HepG2 (cell line): ENCODE measurements at regions not wholly inside any gene's neighbourhood (a gene's known extent, or its start where the extent isn't known, plus 50 kb on each side); places are given as distances from the start of the nearest gene placed in this dataset.

Experiments used
- ATAC-seq: fragments of 200-7000 bp; cut with Tn5 transposase; 3 replicates; pipeline ENCODE4 v1.9.1; 2020; ENCODE audit warnings: mild to moderate bottlenecking, moderate library complexity
- BruUV-seq: library from RNA; stranded (reverse); fragments of 400-500 nt; replicated peaks from 2 replicates; lab custom pipeline; 2021; lab: Mats Ljungman, UMichigan
- CTCF ChIA-PET: fragments of 300-600 bp; formaldehyde crosslinking; extraction: SDS; loops from one replicate; lab custom pipeline; 2021; ENCODE audit warnings: low total read pairs, inconsistent platforms, low intra/inter-chr PET ratio; lab: Yijun Ruan, JAX
- POLR2A ChIA-PET: fragments of 350-600 bp; sonication (Branson Sonifier 250); formaldehyde crosslinking; loops from one replicate; lab custom pipeline; 2020; ENCODE audit warnings: antibody characterized with exemption, inconsistent platforms; lab: Yijun Ruan, JAX
- DNase-seq: peaks from one replicate; pipeline ENCODE4 v3.0.0-alpha.2; 2015; ENCODE audit warnings: low spot score
- FAIRE-seq: peaks from 3 replicates; lab custom pipeline; 2011; peaks lifted over from hg19 to GRCh38; lab: Jason Lieb, UNC
- H2AFZ ChIP-seq: one replicate; pipeline ENCODE4 v1.6.1; 2011; ENCODE audit warnings: low read length, inconsistent platforms
- H3K27ac ChIP-seq: fragments of 300-600 bp; 3 replicates; pipeline ENCODE4 v1.8.0; 2011; ENCODE audit warnings: mixed run types, mild to moderate bottlenecking, mixed read lengths, low read length, inconsistent platforms; ENCODE audit not compliant: insufficient read depth; ENCODE audit errors: extremely low read length
- H3K27me3 ChIP-seq, 2 experiments: fragments of 200-600 bp in 1 of 2; 2 replicates in 1 of 2; 3 replicates in 1 of 2; pipeline versions ENCODE4 v1.6.0 to v1.8.0; 2011; ENCODE audit warnings: low read length in 2 of 2, mild to moderate bottlenecking in 2 of 2, moderate library complexity in 2 of 2, inconsistent platforms in 1 of 2; ENCODE audit not compliant: insufficient read depth in 2 of 2, control insufficient read depth in 1 of 2
- H3K36me3 ChIP-seq, 2 experiments: fragments of 200-600 bp in 1 of 2; replicated peaks in 1 of 2; 2 replicates in 1 of 2; 3 replicates in 1 of 2; pipeline versions ENCODE4 v1.5.1 to v1.8.0; 2011; ENCODE audit warnings: low read length in 2 of 2, inconsistent platforms in 1 of 2; ENCODE audit not compliant: insufficient read depth in 2 of 2, control insufficient read depth in 1 of 2
- H3K4me1 ChIP-seq: 2 replicates; pipeline ENCODE4 v1.5.1; 2012; ENCODE audit warnings: low read length, inconsistent platforms; ENCODE audit not compliant: insufficient read depth
- H3K4me2 ChIP-seq: 2 replicates; pipeline ENCODE4 v1.6.0; 2011; ENCODE audit warnings: low read depth, low read length, inconsistent platforms
- H3K4me3 ChIP-seq, 3 experiments: fragments of 200-600 bp in 1 of 3; sonication (generic), shearing (Covaris generic) in 1 of 3; replicated peaks in 1 of 3; 2 replicates each; pipeline ENCODE4 v1.5.1; 2011 to 2016; ENCODE audit warnings: low read length in 3 of 3, inconsistent platforms in 2 of 3, low read depth in 2 of 3, mild to moderate bottlenecking in 2 of 3, control low read depth in 1 of 3, mixed read lengths in 1 of 3; ENCODE audit not compliant: insufficient read depth in 1 of 3
- H3K79me2 ChIP-seq: one replicate; pipeline ENCODE4 v1.6.1; 2011; ENCODE audit warnings: low read length, inconsistent platforms; ENCODE audit not compliant: insufficient read depth
- H3K9ac ChIP-seq: 2 replicates; pipeline ENCODE4 v1.6.0; 2011; ENCODE audit warnings: mild to moderate bottlenecking, low read depth, low read length, inconsistent platforms; ENCODE audit not compliant: insufficient read depth
- H3K9me3 ChIP-seq: 2 replicates; pipeline ENCODE4 v1.5.1; 2012; ENCODE audit warnings: mild to moderate bottlenecking, low read length
- H4K20me1 ChIP-seq: 2 replicates; pipeline ENCODE4 v1.6.0; 2011; ENCODE audit warnings: inconsistent platforms, mild to moderate bottlenecking, low read length, moderate library complexity; ENCODE audit not compliant: insufficient read depth
- ATF3 ChIP-seq: sonication (generic); formaldehyde crosslinking; IDR thresholded peaks from 2 replicates; pipeline ENCODE4 v1.4.0; 2020; ENCODE audit warnings: missing genetic modification reagents
- ATF7-NPFF ChIP-seq: sonication (generic); formaldehyde crosslinking; IDR thresholded peaks from 2 replicates; pipeline ENCODE4 v1.8.1; 2023; ENCODE audit warnings: mild to moderate bottlenecking, low read depth, missing genetic modification reagents, moderate library complexity
- HDAC6 ChIP-seq: fragments of 200-600 bp; sonication (generic); IDR thresholded peaks from 2 replicates; pipeline ENCODE4 v1.7.0; 2017; ENCODE audit warnings: mild to moderate bottlenecking, antibody characterized with exemption, low read length, low read depth
- MYC ChIP-seq: sonication (generic); formaldehyde crosslinking; IDR thresholded peaks from 2 replicates; pipeline ENCODE4 v1.9.0; 2021; ENCODE audit warnings: missing genetic modification reagents, borderline replicate concordance
- NRL ChIP-seq: sonication (generic); formaldehyde crosslinking; IDR thresholded peaks from 2 replicates; pipeline ENCODE4 v1.5.0; 2020; ENCODE audit warnings: missing genetic modification reagents, mild to moderate bottlenecking, moderate library complexity, borderline replicate concordance
- PHF20 ChIP-seq: sonication (generic); formaldehyde crosslinking; IDR thresholded peaks from 2 replicates; pipeline ENCODE4 v1.5.0; 2020; ENCODE audit warnings: mild to moderate bottlenecking, missing genetic modification reagents
- PPARG ChIP-seq: conservative IDR thresholded peaks from 2 replicates; pipeline ENCODE4 v1.6.1; 2016; ENCODE audit warnings: missing biosample characterization, missing genetic modification reagents
- SATB2 ChIP-seq: sonication (generic); formaldehyde crosslinking; IDR thresholded peaks from 2 replicates; pipeline ENCODE4 v1.5.0; 2020; ENCODE audit warnings: missing genetic modification reagents
- SMC3 ChIP-seq: IDR thresholded peaks from 2 replicates; pipeline ENCODE4 v1.6.1; 2011; ENCODE audit warnings: low read length, improper control_type of control experiment
- WGBS: methylation state at CpG from one replicate; pipeline ENCODE4 v1.1.6; 2017; ENCODE audit warnings: low lambda C conversion rate; 5-methylcytosine and 5-hydroxymethylcytosine counted together
- in situ Hi-C: cut with HindIII; loops from 2 replicates; pipeline ENCODE4 v1.10.0; 2017; ENCODE audit warnings: low pct_unique_long_range_greater_than_20kb; ENCODE audit not compliant: extremely low pct_ligation_motif_present
- intact Hi-C: fragments of 100-400 bp; cut with micrococcal nuclease; formaldehyde crosslinking; loops from one replicate; pipeline ENCODE4 v1.10.0; 2022; ENCODE audit not compliant: unreplicated experiment
- TF ChIP-seq, protein P1 (sequence below): IDR thresholded peaks from 2 replicates; pipeline ENCODE4 v1.6.1; 2016; ENCODE audit warnings: mild to moderate bottlenecking, missing biosample characterization, missing genetic modification reagents
- TF ChIP-seq, protein P2 (sequence below): sonication (generic); formaldehyde crosslinking; IDR thresholded peaks from 2 replicates; pipeline ENCODE4 v1.5.0; 2020; ENCODE audit warnings: missing genetic modification reagents, mild to moderate bottlenecking, borderline replicate concordance
- TF ChIP-seq, protein P3 (sequence below): sonication (generic); formaldehyde crosslinking; IDR thresholded peaks from 2 replicates; pipeline ENCODE4 v1.9.0; 2021; ENCODE audit warnings: missing genetic modification reagents, borderline replicate concordance

DNA sequence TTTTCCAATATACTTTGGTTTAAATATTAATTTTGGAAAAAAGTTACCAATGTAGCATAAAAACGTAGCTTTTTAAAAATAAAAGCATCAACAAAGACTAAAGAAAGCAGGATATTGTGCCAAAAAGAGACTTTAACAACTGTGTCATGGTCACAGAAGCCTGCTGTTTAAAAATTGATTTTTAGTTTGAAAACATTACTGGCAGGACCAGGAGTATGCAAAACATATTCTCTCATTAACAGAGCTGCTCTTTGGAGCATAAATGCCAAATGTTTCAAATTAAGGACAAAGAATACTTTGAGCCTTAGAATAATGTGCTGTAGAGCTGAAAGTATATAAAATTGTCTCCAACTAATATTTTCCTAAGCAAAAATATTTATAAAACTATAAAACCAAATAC is 279.0 kb downstream of the ARAP2 start:
- ChIA-PET POLR2A (no interaction called here), CTCF (no interaction called here)
- Histone ChIP-seq H3K9me3 (no peaks in the 10 kb centered on the region), H2AFZ (no peak overlapping the region), H3K9ac (no peak overlapping the region), H3K27ac (no peak overlapping the region), H3K4me1 (no peaks in the 10 kb centered on the region), H3K36me3 (no peaks in the 10 kb centered on the region), H3K27me3 (no peaks in the 10 kb centered on the region), H3K4me3 (no peak overlapping the region), H3K79me2 (no peaks in the 10 kb centered on the region), H3K4me2 (no peak overlapping the region), H4K20me1 (no peaks in the 10 kb centered on the region)
- DNase-seq (no peak), FAIRE-seq (no peak), ATAC-seq (no peak)
- in situ Hi-C loops (no loop called here), intact Hi-C loops (no loop called here)
- 2% methylated on average over 1 of the region's 1 CpG for WGBS
- no TSS peak for BruUV-seq
- TF ChIP-seq, protein P1, sequence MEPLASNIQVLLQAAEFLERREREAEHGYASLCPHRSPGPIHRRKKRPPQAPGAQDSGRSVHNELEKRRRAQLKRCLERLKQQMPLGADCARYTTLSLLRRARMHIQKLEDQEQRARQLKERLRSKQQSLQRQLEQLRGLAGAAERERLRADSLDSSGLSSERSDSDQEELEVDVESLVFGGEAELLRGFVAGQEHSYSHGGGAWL (CRISPR knock-in tag) = no peak
- TF ChIP-seq PPARG (CRISPR knock-in tag) = no peak
- TF ChIP-seq, protein P2, sequence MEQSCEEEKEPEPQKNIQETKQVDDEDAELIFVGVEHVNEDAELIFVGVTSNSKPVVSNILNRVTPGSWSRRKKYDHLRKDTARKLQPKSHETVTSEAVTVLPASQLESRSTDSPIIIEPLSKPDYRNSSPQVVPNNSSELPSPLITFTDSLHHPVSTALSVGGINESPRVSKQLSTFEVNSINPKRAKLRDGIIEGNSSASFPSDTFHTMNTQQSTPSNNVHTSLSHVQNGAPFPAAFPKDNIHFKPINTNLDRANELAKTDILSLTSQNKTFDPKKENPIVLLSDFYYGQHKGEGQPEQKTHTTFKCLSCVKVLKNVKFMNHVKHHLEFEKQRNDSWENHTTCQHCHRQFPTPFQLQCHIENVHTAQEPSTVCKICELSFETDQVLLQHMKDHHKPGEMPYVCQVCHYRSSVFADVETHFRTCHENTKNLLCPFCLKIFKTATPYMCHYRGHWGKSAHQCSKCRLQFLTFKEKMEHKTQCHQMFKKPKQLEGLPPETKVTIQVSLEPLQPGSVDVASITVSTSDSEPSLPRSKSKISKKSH (CRISPR knock-in tag) = no peak
- no peak for TF ChIP-seq ATF7-NPFF
- no peak for TF ChIP-seq HDAC6
- TF ChIP-seq NRL (CRISPR knock-in tag) = no peak
- TF ChIP-seq SATB2 (CRISPR knock-in tag) = no peak
- TF ChIP-seq ATF3 = no peak
- no peak for TF ChIP-seq SMC3
- TF ChIP-seq MYC = no peak
- no peak for TF ChIP-seq PHF20
- TF ChIP-seq, protein P3, sequence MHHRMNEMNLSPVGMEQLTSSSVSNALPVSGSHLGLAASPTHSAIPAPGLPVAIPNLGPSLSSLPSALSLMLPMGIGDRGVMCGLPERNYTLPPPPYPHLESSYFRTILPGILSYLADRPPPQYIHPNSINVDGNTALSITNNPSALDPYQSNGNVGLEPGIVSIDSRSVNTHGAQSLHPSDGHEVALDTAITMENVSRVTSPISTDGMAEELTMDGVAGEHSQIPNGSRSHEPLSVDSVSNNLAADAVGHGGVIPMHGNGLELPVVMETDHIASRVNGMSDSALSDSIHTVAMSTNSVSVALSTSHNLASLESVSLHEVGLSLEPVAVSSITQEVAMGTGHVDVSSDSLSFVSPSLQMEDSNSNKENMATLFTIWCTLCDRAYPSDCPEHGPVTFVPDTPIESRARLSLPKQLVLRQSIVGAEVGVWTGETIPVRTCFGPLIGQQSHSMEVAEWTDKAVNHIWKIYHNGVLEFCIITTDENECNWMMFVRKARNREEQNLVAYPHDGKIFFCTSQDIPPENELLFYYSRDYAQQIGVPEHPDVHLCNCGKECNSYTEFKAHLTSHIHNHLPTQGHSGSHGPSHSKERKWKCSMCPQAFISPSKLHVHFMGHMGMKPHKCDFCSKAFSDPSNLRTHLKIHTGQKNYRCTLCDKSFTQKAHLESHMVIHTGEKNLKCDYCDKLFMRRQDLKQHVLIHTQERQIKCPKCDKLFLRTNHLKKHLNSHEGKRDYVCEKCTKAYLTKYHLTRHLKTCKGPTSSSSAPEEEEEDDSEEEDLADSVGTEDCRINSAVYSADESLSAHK (CRISPR knock-in tag) = no peak
